Mammary epithelial cell (primary cell): ENCODE measurements at regions not wholly inside any gene's neighbourhood (a gene's known extent, or its start where the extent isn't known, plus 50 kb on each side); places are given as distances from the start of the nearest gene placed in this dataset.

Source experiments
- EZH2 ChIP-seq: IDR thresholded peaks from 2 replicates; pipeline ENCODE4 v1.6.1; 2012; ENCODE audit warnings: low read length, inconsistent platforms, borderline replicate concordance
- TF ChIP-seq, protein P1 (sequence below), 2 donors: IDR thresholded peaks in 1 of 2; conservative IDR thresholded peaks in 1 of 2; 2 replicates each; pipeline ENCODE4 v1.5.1; 2011 to 2012; ENCODE audit warnings: inconsistent platforms in 2 of 2, low read length in 2 of 2, mild to moderate bottlenecking in 2 of 2, control low read depth in 1 of 2, low read depth in 1 of 2; ENCODE audit not compliant: insufficient read depth in 1 of 2; ENCODE audit errors: extremely low read depth in 1 of 2

DNA sequence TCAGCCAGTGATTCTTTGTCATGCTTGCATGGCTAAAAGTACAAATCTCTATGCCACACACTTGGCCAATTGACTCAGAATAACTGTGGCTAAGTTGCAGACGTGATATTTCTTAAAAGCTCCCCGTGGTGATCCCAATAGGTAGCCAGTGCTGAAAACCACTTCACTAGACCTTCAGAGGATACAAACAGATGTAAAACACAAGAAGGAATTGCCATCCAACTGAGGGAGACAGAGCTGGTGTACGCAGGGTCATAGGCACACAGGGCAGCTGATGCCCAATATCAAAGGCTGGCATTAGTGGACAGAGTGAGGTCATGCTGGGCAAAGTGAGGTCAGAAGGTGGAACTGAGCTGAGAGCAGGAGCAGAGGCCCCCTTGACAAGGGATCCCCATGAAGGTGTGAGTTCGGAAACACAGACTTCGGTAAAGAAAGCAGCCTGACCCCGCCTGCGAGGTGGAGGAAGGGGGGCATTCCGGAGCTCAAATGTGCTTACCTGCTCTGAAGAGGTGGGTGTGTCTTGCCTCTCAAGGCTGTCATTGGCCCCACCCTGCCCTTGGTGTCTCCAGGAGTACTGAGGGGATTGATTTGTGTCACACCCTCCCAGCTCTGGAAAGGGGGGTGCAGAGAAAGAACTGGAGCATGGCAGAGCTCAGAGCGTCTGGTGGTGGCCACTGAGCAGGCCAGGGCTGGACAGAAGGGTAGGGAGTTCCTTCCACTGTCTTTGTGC lies 344.9 kb upstream of the B3GAT1 start:
- TF ChIP-seq, protein P1, sequence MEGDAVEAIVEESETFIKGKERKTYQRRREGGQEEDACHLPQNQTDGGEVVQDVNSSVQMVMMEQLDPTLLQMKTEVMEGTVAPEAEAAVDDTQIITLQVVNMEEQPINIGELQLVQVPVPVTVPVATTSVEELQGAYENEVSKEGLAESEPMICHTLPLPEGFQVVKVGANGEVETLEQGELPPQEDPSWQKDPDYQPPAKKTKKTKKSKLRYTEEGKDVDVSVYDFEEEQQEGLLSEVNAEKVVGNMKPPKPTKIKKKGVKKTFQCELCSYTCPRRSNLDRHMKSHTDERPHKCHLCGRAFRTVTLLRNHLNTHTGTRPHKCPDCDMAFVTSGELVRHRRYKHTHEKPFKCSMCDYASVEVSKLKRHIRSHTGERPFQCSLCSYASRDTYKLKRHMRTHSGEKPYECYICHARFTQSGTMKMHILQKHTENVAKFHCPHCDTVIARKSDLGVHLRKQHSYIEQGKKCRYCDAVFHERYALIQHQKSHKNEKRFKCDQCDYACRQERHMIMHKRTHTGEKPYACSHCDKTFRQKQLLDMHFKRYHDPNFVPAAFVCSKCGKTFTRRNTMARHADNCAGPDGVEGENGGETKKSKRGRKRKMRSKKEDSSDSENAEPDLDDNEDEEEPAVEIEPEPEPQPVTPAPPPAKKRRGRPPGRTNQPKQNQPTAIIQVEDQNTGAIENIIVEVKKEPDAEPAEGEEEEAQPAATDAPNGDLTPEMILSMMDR (conservative IDR thresholded peaks at IDR 0.05 in 1 of 2, IDR thresholded peaks at IDR 0.05 in 1 of 2; ENCODE audit: extremely low read depth in 1 of 2, insufficient read depth in 1 of 2, low read depth in 1 of 2, low read length in 2 of 2), result no peak
- TF ChIP-seq EZH2, result no peak
